ENCODE measurements at regions not wholly inside any gene's neighbourhood (a gene's known extent, or its start where the extent isn't known, plus 50 kb on each side); places are given as distances from the start of the nearest gene placed in this dataset.

GRCh38 chr2:156116113-156116512, 216.4 kb downstream of the NR4A2 start:
- ChIA-PET POLR2A (ENCODE audit: unreplicated experiment) (no interaction called here), CTCF (no interaction called here)
- H3K9ac ChIP-seq (ENCODE audit: low read length): no peak overlapping the region
- H2AFZ ChIP-seq (ENCODE audit: low read length): no peak overlapping the region
- no peak overlapping the region for H3K4me3 ChIP-seq (ENCODE audit: low read length)
- H3K27me3 ChIP-seq (ENCODE audit: low read length): no peaks in the 10 kb centered on the region
- TF ChIP-seq EZH2 (IDR thresholded peaks at IDR 0.05; ENCODE audit: low read length, unreplicated experiment) (no peak), EZH2phosphoT487 (IDR thresholded peaks at IDR 0.05; ENCODE audit: borderline replicate concordance, low read length) (no peak)
- TF ChIP-seq, protein P1, sequence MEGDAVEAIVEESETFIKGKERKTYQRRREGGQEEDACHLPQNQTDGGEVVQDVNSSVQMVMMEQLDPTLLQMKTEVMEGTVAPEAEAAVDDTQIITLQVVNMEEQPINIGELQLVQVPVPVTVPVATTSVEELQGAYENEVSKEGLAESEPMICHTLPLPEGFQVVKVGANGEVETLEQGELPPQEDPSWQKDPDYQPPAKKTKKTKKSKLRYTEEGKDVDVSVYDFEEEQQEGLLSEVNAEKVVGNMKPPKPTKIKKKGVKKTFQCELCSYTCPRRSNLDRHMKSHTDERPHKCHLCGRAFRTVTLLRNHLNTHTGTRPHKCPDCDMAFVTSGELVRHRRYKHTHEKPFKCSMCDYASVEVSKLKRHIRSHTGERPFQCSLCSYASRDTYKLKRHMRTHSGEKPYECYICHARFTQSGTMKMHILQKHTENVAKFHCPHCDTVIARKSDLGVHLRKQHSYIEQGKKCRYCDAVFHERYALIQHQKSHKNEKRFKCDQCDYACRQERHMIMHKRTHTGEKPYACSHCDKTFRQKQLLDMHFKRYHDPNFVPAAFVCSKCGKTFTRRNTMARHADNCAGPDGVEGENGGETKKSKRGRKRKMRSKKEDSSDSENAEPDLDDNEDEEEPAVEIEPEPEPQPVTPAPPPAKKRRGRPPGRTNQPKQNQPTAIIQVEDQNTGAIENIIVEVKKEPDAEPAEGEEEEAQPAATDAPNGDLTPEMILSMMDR (conservative IDR thresholded peaks at IDR 0.05; ENCODE audit: low read depth, low read length): no peak
- H3K36me3 ChIP-seq (ENCODE audit: low read depth, low read length): no peaks in the 10 kb centered on the region
- DNase-seq (no peak), ATAC-seq (no peak)
- H3K9me3 ChIP-seq (ENCODE audit: low read length): no peaks in the 10 kb centered on the region
- intact Hi-C loops (cut with micrococcal nuclease): loop anchor here (10.0 kb wide), 3 partner anchors 201 to 731 kb away; no protein-coding TSS in a partner anchor
- H3K27ac ChIP-seq (ENCODE audit: low read length): no peak overlapping the region
- H3K4me1 ChIP-seq (ENCODE audit: insufficient read depth, low read length): peaks cover 18% of the 10 kb centered on the region
- H3K9me2 ChIP-seq (replicated peaks; ENCODE audit: low read length): no peaks in the 10 kb centered on the region
- no TSS peak for BruUV-seq (replicated peaks)
- no peaks in the 10 kb centered on the region for H3F3A ChIP-seq (ENCODE audit: low read length, unreplicated experiment)
- no peak overlapping the region for H3K4me2 ChIP-seq (ENCODE audit: low read length)
- no peaks in the 10 kb centered on the region for H3K79me2 ChIP-seq (ENCODE audit: low read length)
- no peaks in the 10 kb centered on the region for H4K20me1 ChIP-seq (ENCODE audit: low read length)

- H3K4me1 ChIP-seq (ENCODE audit: insufficient read depth, low read length): peaks cover 18% of the 10 kb centered on the region
- TF ChIP-seq EZH2 (IDR thresholded peaks at IDR 0.05; ENCODE audit: low read length, unreplicated experiment) (no peak), EZH2phosphoT487 (IDR thresholded peaks at IDR 0.05; ENCODE audit: borderline replicate concordance, low read length) (no peak)
- TF ChIP-seq, protein P1 (conservative IDR thresholded peaks at IDR 0.05; ENCODE audit: low read depth, low read length): no peak
- CTCF ChIA-PET: no interaction called here
- peak; percentile 84 for DNase-seq
- H3K4me2 ChIP-seq (ENCODE audit: low read length): peak overlapping the region; percentile 10; the same call in 1 of the 2 replicates
- H3K9ac ChIP-seq (ENCODE audit: low read length): peak overlapping the region; percentile 9; the same call in 1 of the 2 replicates
- H3K4me3 ChIP-seq (ENCODE audit: low read length): no peak overlapping the region
- ATAC-seq: peak; percentile 94
- no TSS peak for BruUV-seq (replicated peaks)
- peak overlapping the region; percentile 60 for H3K27ac ChIP-seq (ENCODE audit: low read length)
- no peak overlapping the region for H2AFZ ChIP-seq (ENCODE audit: low read length)
- POLR2A ChIA-PET (ENCODE audit: unreplicated experiment): no interaction called here
- no peaks in the 10 kb centered on the region for H3K9me2 ChIP-seq (replicated peaks; ENCODE audit: low read length)
- no peaks in the 10 kb centered on the region for H3K9me3 ChIP-seq (ENCODE audit: low read length)
- H3K79me2 ChIP-seq (ENCODE audit: low read length): no peaks in the 10 kb centered on the region
- no peaks in the 10 kb centered on the region for H4K20me1 ChIP-seq (ENCODE audit: low read length)
- no peaks in the 10 kb centered on the region for H3K36me3 ChIP-seq (ENCODE audit: low read depth, low read length)
- H3F3A ChIP-seq (ENCODE audit: low read length, unreplicated experiment): no peaks in the 10 kb centered on the region
- no peaks in the 10 kb centered on the region for H3K27me3 ChIP-seq (ENCODE audit: low read length)
- intact Hi-C loops (cut with micrococcal nuclease): loop anchor here (2.0 to 10.0 kb wide), 4 partner anchors 201 to 731 kb away; partner anchors contain the start of gene NR4A2
These were observed 217.2 kb downstream of the NR4A2 start for GRCh38 chr2:156115338-156115737.

DNA sequence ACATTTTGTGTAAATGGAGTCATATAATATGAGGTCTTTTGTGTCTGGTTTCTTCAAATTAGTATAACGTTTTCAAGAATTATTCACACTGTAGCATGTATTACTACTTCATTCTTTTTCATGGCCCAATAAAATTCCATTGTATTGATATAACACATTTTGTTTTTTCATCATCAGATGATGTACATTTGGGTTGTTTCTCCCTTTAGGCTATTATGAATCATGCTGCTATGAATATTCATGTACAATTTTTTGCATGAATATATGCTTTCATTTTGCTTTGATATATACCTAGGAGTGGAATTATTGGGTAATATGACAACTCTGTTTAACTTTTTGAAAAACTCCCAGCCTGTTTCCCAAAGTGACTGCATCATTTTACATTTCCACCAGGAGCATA, 220.2 kb downstream of the NR4A2 start:
- Histone ChIP-seq H3K27ac (ENCODE audit: low read length) (no peak overlapping the region), H3K9me3 (ENCODE audit: low read length) (no peaks in the 10 kb centered on the region), H3K9me2 (replicated peaks; ENCODE audit: low read length) (no peaks in the 10 kb centered on the region), H3K4me3 (ENCODE audit: low read length) (no peak overlapping the region), H4K20me1 (ENCODE audit: low read length) (no peaks in the 10 kb centered on the region), H3K79me2 (ENCODE audit: low read length) (no peaks in the 10 kb centered on the region), H3K4me1 (ENCODE audit: insufficient read depth, low read length) (peaks cover 18% of the 10 kb centered on the region), H2AFZ (ENCODE audit: low read length) (no peak overlapping the region), H3F3A (ENCODE audit: low read length, unreplicated experiment) (no peaks in the 10 kb centered on the region), H3K27me3 (ENCODE audit: low read length) (no peaks in the 10 kb centered on the region), H3K4me2 (ENCODE audit: low read length) (no peak overlapping the region), H3K9ac (ENCODE audit: low read length) (no peak overlapping the region), H3K36me3 (ENCODE audit: low read depth, low read length) (no peaks in the 10 kb centered on the region)
- ChIA-PET CTCF (no interaction called here), POLR2A (ENCODE audit: unreplicated experiment) (no interaction called here)
- ATAC-seq (no peak), DNase-seq (peak; percentile 26)
- TF ChIP-seq EZH2 (IDR thresholded peaks at IDR 0.05; ENCODE audit: low read length, unreplicated experiment): no peak
- TF ChIP-seq, protein P1 (conservative IDR thresholded peaks at IDR 0.05; ENCODE audit: low read depth, low read length): no peak
- TF ChIP-seq EZH2phosphoT487 (IDR thresholded peaks at IDR 0.05; ENCODE audit: borderline replicate concordance, low read length): no peak
- no TSS peak for BruUV-seq (replicated peaks)
- intact Hi-C loops (cut with micrococcal nuclease): loop anchor here (10.0 kb wide), 3 partner anchors 198 to 728 kb away; no protein-coding TSS in a partner anchor
